Endothelial cell of umbilical vein (primary cell): ENCODE measurements at regions not wholly inside any gene's neighbourhood (a gene's known extent, or its start where the extent isn't known, plus 50 kb on each side); places are given as distances from the start of the nearest gene placed in this dataset.
"Not testable (repeated sequence)": the region's sequence is repeated elsewhere in the genome, so short reads cannot be mapped to it uniquely, and the experiment has no call there.

Source experiments
- BruUV-seq: library from RNA; stranded (reverse); fragments of 400-500 nt; replicated peaks from 2 replicates; lab custom pipeline; 2021; lab: Mats Ljungman, UMichigan
- CTCF ChIA-PET: fragments of 300-600, 350-600 bp; sonication (Branson Sonifier 250); formaldehyde crosslinking; loops from one replicate; lab custom pipeline; 2021; ENCODE audit warnings: antibody characterized with exemption, inconsistent platforms; lab: Charles Lee
- POLR2A ChIA-PET: fragments of 300-600, 350-600 bp; sonication (Branson Sonifier 250); formaldehyde crosslinking; loops from one replicate; lab custom pipeline; 2021; ENCODE audit warnings: antibody characterized with exemption, inconsistent platforms; lab: Charles Lee
- DNase-seq: peaks from one replicate; pipeline ENCODE4 v3.0.0-alpha.2; 2011; ENCODE audit warnings: low read depth, low spot score
- FAIRE-seq: peaks from 2 replicates; lab custom pipeline; 2011; peaks lifted over from hg19 to GRCh38; lab: Jason Lieb, UNC
- H2AFZ ChIP-seq: 2 replicates; pipeline ENCODE4 v1.6.0; 2012; ENCODE audit warnings: low read depth, low read length, control low read depth, inconsistent platforms
- H3K27ac ChIP-seq: 2 replicates; pipeline ENCODE4 v1.5.1; 2011; ENCODE audit warnings: low read depth, mild to moderate bottlenecking, control low read depth, low read length, moderate library complexity; ENCODE audit not compliant: insufficient read depth
- H3K27me3 ChIP-seq, 2 experiments: 2 replicates each; pipeline versions ENCODE4 v1.6.0 to v1.6.1; 2011; ENCODE audit warnings: low read length in 2 of 2, mixed read lengths in 1 of 2; ENCODE audit not compliant: control insufficient read depth in 2 of 2, insufficient read depth in 2 of 2
- H3K36me3 ChIP-seq, 2 experiments: 2 replicates in 1 of 2; 3 replicates in 1 of 2; pipeline ENCODE4 v1.5.1; 2011; ENCODE audit warnings: low read length in 2 of 2, mild to moderate bottlenecking in 1 of 2, moderate library complexity in 1 of 2; ENCODE audit not compliant: control insufficient read depth in 2 of 2, insufficient read depth in 2 of 2; ENCODE audit errors: extremely low read depth in 1 of 2
- H3K4me1 ChIP-seq: 3 replicates; pipeline ENCODE4 v1.5.1; 2011; ENCODE audit warnings: mild to moderate bottlenecking, low read length; ENCODE audit not compliant: control insufficient read depth, insufficient read depth; ENCODE audit errors: extremely low read depth
- H3K4me2 ChIP-seq: 2 replicates; pipeline ENCODE4 v1.6.1; 2011; ENCODE audit warnings: low read length, control low read depth, mixed read lengths; ENCODE audit not compliant: insufficient read depth
- H3K4me3 ChIP-seq, 3 experiments: fragments of 200-600 bp in 1 of 3; sonication (generic), shearing (Covaris generic) in 1 of 3; replicated peaks in 1 of 3; 2 replicates each; pipeline ENCODE4 v1.5.1; 2011 to 2016; ENCODE audit warnings: control low read depth in 3 of 3, low read length in 3 of 3, mild to moderate bottlenecking in 2 of 3, inconsistent platforms in 1 of 3, low read depth in 1 of 3, moderate library complexity in 1 of 3; ENCODE audit not compliant: insufficient read depth in 1 of 3
- H3K79me2 ChIP-seq: 2 replicates; pipeline ENCODE4 v1.6.0; 2012; ENCODE audit warnings: low read length, inconsistent platforms; ENCODE audit not compliant: control insufficient read depth, insufficient read depth
- H3K9ac ChIP-seq: replicated peaks from 2 replicates; pipeline ENCODE3; 2011; ENCODE audit warnings: low read length, control low read depth; ENCODE audit not compliant: insufficient read depth; ENCODE audit errors: extremely low read depth
- H3K9me1 ChIP-seq: replicated peaks from 3 replicates; pipeline ENCODE4 v1.6.0; 2011; ENCODE audit warnings: mild to moderate bottlenecking, low read length; ENCODE audit not compliant: control insufficient read depth, insufficient read depth; ENCODE audit errors: extremely low read depth
- H3K9me3 ChIP-seq: replicated peaks from 2 replicates; pipeline ENCODE4 v1.5.1; 2012; ENCODE audit warnings: low read length, inconsistent platforms; ENCODE audit not compliant: control insufficient read depth, insufficient read depth
- H4K20me1 ChIP-seq: replicated peaks from 2 replicates; pipeline ENCODE3; 2011; ENCODE audit warnings: mild to moderate bottlenecking, low read length; ENCODE audit not compliant: control insufficient read depth, insufficient read depth; ENCODE audit errors: extremely low read depth
- CTCF ChIP-seq, 2 donors: IDR thresholded peaks; 1 replicate in 1 of 2; 2 replicates in 1 of 2; pipeline ENCODE4 v1.5.1; 2011; ENCODE audit warnings: low read length in 2 of 2, mild to moderate bottlenecking in 2 of 2, moderate library complexity in 2 of 2, control low read depth in 1 of 2, inconsistent platforms in 1 of 2, low read depth in 1 of 2; ENCODE audit not compliant: insufficient read depth in 1 of 2; ENCODE audit errors: extremely low read depth in 1 of 2
- EZH2 ChIP-seq: IDR thresholded peaks from 2 replicates; pipeline ENCODE4 v1.6.1; 2012; ENCODE audit warnings: borderline replicate concordance, low read depth, mild to moderate bottlenecking, moderate library complexity, low read length, inconsistent platforms; ENCODE audit not compliant: severe bottlenecking
- FOS ChIP-seq: IDR thresholded peaks from 2 replicates; pipeline ENCODE4 v1.6.1; 2011; ENCODE audit warnings: mild to moderate bottlenecking, low read length, moderate library complexity, borderline replicate concordance; ENCODE audit not compliant: insufficient read depth
- GATA2 ChIP-seq: IDR thresholded peaks from 2 replicates; pipeline ENCODE4 v1.7.0; 2011; ENCODE audit warnings: low read depth, mild to moderate bottlenecking, moderate library complexity, mixed read lengths, low read length; ENCODE audit not compliant: insufficient read length, insufficient read depth
- JUN ChIP-seq: IDR thresholded peaks from 2 replicates; pipeline ENCODE4 v1.6.1; 2011; ENCODE audit warnings: borderline replicate concordance, low read depth; ENCODE audit not compliant: insufficient read length, insufficient read depth
- MYC ChIP-seq: IDR thresholded peaks from one replicate; pipeline ENCODE4 v1.6.1; 2011; ENCODE audit warnings: mild to moderate bottlenecking, low read depth, low read length
- POLR2A ChIP-seq: IDR thresholded peaks from 2 replicates; pipeline ENCODE4 v1.6.1; 2012; ENCODE audit warnings: low read depth, mild to moderate bottlenecking, control low read depth, low read length
- POLR2AphosphoS5 ChIP-seq: IDR thresholded peaks from 2 replicates; pipeline ENCODE4 v1.6.1; 2012; ENCODE audit warnings: low read depth, mild to moderate bottlenecking, control low read depth, low read length, moderate library complexity; ENCODE audit not compliant: insufficient read depth
- dilution Hi-C: fragments of 300-500 bp; cut with MboI; formaldehyde crosslinking; loops from one replicate; pipeline ENCODE4 v1.15.0; 2019; ENCODE audit warnings: low sequenced_read_pairs; ENCODE audit not compliant: extremely low pct_ligation_motif_present
- intact Hi-C: fragments of 100-400 bp; cut with micrococcal nuclease; formaldehyde crosslinking; loops from one replicate; pipeline ENCODE4 v1.10.0; 2022
- TF ChIP-seq, protein P1 (sequence below): IDR thresholded peaks from 2 replicates; pipeline ENCODE4 v1.6.1; 2011; ENCODE audit not compliant: insufficient read depth, insufficient read length

DNA sequence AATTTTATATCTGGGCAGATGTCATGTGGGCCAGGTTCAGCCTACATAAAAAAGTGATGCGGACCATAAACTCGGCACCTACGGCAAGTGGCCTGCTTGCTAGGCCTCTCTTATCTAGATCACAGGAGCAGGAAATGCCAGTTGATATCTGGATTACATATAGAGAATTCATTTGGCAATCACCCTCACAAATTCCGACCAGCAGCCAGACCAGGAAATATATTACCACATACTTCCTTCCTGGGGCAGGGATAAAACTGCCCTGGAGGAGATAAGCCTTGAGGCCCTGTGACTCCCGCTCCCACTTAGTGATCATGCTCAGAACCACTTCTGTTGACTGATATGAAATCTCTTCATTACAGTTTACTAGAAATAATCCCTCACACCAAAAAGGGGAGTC is 282.4 kb upstream of the FRG1 start:
- H3K27me3 ChIP-seq, H2AFZ ChIP-seq, H3K9ac ChIP-seq, BruUV-seq, H4K20me1 ChIP-seq, H3K4me1 ChIP-seq, DNase-seq, H3K79me2 ChIP-seq, POLR2A ChIA-PET, H3K4me3 ChIP-seq, FAIRE-seq, H3K9me1 ChIP-seq, H3K4me2 ChIP-seq, H3K36me3 ChIP-seq, intact Hi-C loops, dilution Hi-C loops, H3K9me3 ChIP-seq, H3K27ac ChIP-seq, CTCF ChIA-PET: not testable (repeated sequence)

DNA sequence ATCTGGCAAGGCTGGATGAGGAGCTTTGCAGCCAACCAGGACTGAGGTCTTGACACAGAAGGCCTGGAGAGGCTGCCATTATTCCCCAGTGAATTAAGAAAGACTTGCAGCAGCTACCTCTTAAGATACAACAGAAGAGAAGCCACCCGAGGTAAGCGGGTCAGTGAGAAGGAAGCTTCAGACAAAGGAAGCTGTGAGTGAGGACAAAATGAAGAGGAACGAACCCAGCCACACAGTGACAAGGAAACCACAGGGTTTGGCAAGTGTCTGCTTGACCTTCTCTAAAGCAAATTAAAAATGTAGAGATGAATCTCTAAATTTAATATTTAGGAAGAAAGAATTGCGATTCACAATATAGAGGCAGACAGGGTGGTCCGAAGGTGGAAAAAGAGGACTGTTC is 281.8 kb upstream of the FRG1 start:
- H4K20me1 ChIP-seq, H3K27me3 ChIP-seq, intact Hi-C loops, H3K9me1 ChIP-seq, H3K36me3 ChIP-seq, DNase-seq, H3K4me1 ChIP-seq, H3K4me2 ChIP-seq, POLR2A ChIA-PET, CTCF ChIA-PET, FAIRE-seq, dilution Hi-C loops, H3K79me2 ChIP-seq, H3K9me3 ChIP-seq, H2AFZ ChIP-seq, H3K27ac ChIP-seq, BruUV-seq, H3K9ac ChIP-seq, H3K4me3 ChIP-seq: not testable (repeated sequence)

- Histone ChIP-seq H3K79me2 (no peaks in the 10 kb centered on the region), H3K27me3 (no peaks in the 10 kb centered on the region), H3K9me1 (no peaks in the 10 kb centered on the region), H3K4me2 (no peak overlapping the region), H4K20me1 (no peaks in the 10 kb centered on the region), H2AFZ (no peak overlapping the region), H3K4me1 (no peaks in the 10 kb centered on the region), H3K36me3 (no peaks in the 10 kb centered on the region), H3K27ac (no peak overlapping the region), H3K4me3 (no peak overlapping the region), H3K9me3 (no peaks in the 10 kb centered on the region), H3K9ac (no peak overlapping the region)
- DNase-seq: no peak
- FAIRE-seq: no peak
- intact Hi-C loops: no loop called here
- dilution Hi-C loops: no loop called here
- POLR2A ChIA-PET: no interaction called here
- no peak for TF ChIP-seq EZH2
- TF ChIP-seq POLR2AphosphoS5: no peak
- no peak for TF ChIP-seq POLR2A
- TF ChIP-seq, protein P1, sequence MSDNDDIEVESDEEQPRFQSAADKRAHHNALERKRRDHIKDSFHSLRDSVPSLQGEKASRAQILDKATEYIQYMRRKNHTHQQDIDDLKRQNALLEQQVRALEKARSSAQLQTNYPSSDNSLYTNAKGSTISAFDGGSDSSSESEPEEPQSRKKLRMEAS: no peak
- no peak for TF ChIP-seq MYC
- TF ChIP-seq JUN: no peak
- TF ChIP-seq CTCF (IDR thresholded peaks at IDR 0.05; ENCODE audit: extremely low read depth in 1 of 2, insufficient read depth in 1 of 2, low read depth in 1 of 2, low read length in 2 of 2): no peak
- no peak for TF ChIP-seq FOS
- no peak for TF ChIP-seq GATA2
- BruUV-seq: no TSS peak
- CTCF ChIA-PET: no interaction called here
Observed at GRCh38 chr4:189659287-189659686, 281.4 kb upstream of the FRG1 start.
